Panc1 (cell line): ENCODE measurements at regions not wholly inside any gene's neighbourhood (a gene's known extent, or its start where the extent isn't known, plus 50 kb on each side); places are given as distances from the start of the nearest gene placed in this dataset.

Source experiments
- CTCF ChIP-seq: fragments of 450-650 bp; IDR thresholded peaks from 2 replicates; pipeline ENCODE4 v1.5.1; 2017; ENCODE audit warnings: mild to moderate bottlenecking
- POLR2AphosphoS5 ChIP-seq: IDR thresholded peaks from 2 replicates; pipeline ENCODE4 v1.6.1; 2012; ENCODE audit warnings: mild to moderate bottlenecking, low read depth, low read length, moderate library complexity
- REST ChIP-seq, 2 experiments: IDR thresholded peaks; 2 replicates each; pipeline ENCODE4 v1.6.1; 2011 to 2012; ENCODE audit warnings: low read depth in 2 of 2, control low read depth in 1 of 2, low read length in 1 of 2, mild to moderate bottlenecking in 1 of 2, moderate library complexity in 1 of 2; ENCODE audit not compliant: insufficient read depth in 1 of 2
- SIN3A ChIP-seq: IDR thresholded peaks from 2 replicates; pipeline ENCODE4 v1.6.1; 2012; ENCODE audit warnings: low read depth, mild to moderate bottlenecking, low read length, moderate library complexity, borderline replicate concordance; ENCODE audit not compliant: insufficient read depth
- TCF7L2 ChIP-seq: IDR thresholded peaks from 2 replicates; pipeline ENCODE4 v1.6.1; 2011; ENCODE audit warnings: mild to moderate bottlenecking, low read depth, low read length, inconsistent platforms

GRCh38 chr16:22622703-22623102 lies 112.0 kb downstream of the NPIPB5 start:
- no peak for TF ChIP-seq CTCF
- no peak for TF ChIP-seq SIN3A
- TF ChIP-seq REST (IDR thresholded peaks at IDR 0.05; ENCODE audit: insufficient read depth in 1 of 2, low read depth in 2 of 2, low read length in 1 of 2) = no peak
- TF ChIP-seq POLR2AphosphoS5 = no peak
- TF ChIP-seq TCF7L2 = no peak
